Activated T-cell treated with anti-CD3 and anti-CD28 coated beads for 1 hour (primary cell): ENCODE measurements at regions not wholly inside any gene's neighbourhood (a gene's known extent, or its start where the extent isn't known, plus 50 kb on each side); places are given as distances from the start of the nearest gene placed in this dataset.
"Not testable (repeated sequence)": the region's sequence is repeated elsewhere in the genome, so short reads cannot be mapped to it uniquely, and the experiment has no call there.

ENCODE experiments used
- DNase-seq: peaks from one replicate; pipeline ENCODE4 v3.0.0-alpha.2; 2020; ENCODE audit warnings: low read depth

DNA sequence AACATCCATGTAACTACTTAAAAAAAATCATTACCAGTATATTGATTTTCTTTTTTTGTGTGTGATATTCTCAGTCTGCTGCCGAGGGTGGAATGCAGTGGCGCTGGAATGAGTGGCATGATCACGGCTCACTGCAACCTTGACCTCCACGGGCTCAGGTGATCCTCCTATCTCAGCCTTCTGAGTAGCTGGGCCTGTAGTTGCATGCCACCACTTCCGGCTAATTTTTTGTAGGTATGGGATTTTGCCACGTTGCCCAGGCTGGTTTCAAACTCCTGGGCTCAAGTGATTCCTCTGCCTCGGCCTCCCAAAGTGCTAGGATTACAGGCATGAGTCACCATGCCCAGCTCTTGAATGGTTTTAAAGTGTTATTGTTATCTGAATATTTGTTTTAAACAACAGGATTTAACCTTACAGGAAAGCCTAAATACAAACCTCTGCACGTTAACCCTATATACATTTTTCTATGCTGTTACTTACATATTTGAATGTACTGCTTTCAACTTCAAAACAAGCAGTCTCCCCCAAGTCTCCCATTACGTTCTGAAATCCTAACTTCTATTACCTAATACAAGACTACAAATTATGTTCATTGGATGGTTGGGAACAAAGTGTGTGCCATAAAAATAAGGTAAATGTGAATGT, 61.7 kb downstream of the KPNA2 start:
- DNase-seq = no peak

DNA sequence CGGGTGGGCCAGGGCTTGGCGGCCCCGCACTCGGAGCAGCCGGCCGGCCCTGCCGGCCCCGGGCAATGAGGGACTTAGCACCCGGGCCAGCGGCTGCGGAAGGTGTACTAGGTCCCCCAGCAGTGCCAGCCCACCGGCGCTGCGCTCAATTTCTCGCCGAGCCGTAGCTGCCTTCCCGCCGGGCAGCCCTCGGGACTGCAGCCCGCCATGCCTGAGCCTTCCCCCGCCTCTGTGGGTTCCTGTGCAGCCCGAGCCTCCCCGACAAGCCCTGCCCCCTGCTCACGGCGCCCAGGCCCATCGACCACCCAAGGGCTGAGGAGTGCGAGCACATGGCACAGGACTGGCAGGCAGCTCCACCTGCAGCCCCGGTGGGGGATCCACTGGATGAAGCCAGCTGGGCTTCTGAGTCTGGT, 63.8 kb downstream of the KPNA2 start:
- not testable (repeated sequence) for DNase-seq

DNA sequence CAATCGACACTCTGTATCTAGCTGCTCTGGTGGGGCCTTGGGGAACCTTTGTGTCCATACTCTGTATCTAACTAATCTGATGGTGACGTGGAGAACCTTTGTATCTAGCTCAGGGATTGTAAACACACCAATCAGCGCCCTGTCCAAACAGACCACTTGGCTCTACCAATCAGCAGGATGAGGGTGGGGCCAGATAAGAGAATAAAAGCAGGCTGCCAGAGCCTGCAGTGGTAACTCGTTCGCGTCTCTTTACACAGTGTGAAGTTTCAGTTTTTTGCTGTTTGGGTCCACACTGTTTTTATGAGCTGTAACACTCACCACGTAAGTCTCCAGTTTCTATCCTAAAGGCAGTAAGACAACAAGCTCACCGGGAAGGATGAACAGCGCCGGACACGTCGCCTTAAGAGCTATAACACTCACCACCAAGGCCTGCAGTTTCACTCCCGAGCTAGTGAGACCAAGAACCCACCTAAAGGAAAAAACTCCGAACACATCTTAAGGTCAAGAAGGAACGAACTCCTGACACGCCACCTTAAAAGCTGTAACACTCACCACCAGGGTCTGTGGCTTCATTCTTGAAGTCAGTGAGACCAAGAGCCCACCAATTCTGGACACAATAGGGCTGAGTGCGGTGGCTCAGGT, 64.6 kb downstream of the KPNA2 start:
- DNase-seq = no peak

DNA sequence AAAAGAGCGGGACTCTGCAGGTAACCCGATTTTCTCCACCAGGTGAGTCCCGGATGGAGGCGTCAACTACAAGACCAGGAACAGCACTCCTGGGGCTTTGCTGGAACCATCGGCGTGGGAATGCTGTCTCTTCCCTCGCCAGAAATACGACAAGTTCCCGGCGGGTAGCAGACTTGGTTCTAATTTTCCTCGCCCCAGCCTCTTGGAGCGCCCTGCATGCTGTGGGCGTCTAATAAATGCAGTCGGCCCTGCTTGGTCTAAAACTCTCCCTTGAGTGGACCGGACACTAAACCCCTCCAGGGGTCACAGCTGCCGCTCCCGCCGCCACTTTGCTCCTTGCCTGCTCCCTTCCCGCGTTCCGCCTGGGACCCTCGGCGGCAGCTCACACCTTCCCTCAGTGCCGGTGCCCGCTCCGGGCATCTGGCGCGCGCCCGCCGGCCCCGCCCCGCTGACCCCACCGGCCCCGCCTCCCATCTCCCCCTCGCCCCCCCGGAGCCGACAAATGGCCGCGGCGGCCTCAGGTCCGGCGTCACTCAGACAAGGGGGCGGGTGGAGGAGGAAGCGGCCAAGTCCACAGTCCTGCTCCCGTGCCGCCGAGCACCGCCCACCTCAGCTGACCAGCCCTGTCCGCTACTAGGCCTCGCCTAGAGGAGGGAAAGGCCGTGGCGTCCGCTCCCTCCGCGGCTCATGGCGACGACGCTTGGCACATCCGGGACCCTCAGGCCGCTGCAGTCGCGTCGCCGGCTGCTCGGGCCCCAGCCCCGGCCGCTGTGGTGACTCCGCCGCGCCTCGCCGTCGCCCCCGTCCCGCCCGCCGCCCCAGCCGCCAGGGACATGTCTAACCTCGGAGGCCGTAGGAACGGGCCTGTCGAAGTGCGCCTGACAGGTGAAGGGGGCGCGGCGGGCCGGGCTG, 65.8 kb downstream of the KPNA2 start:
- DNase-seq = peak; percentile 61

DNA sequence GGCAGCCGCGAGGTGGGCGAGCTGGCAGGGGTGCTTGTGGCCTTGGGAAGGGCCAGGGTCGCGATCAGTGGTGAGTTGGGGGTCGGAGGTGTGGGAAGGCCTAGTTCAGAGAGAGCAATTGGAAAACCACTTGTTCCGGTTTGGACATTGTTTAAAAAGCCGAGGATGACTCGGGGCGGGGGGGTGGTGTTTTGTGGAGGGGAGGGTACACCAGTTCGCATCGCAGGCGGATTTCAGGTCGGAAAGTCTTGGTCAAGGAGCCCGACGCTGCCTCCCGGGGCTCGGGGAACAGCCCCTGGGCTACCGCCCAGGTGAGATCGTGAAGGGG, 66.4 kb downstream of the KPNA2 start:
- DNase-seq = no peak

DNA sequence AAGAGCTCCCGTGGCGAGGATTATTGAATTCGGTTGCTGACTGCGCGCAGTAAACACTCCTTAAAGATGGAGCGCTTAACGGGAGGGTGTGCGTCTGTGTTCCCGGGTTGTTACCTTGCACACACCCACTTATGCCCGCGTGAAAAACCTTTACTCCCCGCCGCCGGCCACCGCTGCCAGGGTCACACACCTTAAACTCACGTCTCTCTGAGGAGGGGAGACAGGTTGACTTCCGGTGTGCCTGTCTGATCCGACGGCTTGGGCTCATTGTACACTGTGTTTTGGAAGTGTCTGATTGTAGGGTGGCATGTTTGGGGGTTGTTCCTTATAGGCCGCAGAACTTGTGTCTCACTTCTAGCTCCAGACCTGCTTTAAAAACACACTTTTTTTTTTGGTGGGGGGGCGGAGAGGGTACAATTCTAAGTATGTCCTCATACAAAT, 66.8 kb downstream of the KPNA2 start:
- DNase-seq = peak; percentile 7

DNA sequence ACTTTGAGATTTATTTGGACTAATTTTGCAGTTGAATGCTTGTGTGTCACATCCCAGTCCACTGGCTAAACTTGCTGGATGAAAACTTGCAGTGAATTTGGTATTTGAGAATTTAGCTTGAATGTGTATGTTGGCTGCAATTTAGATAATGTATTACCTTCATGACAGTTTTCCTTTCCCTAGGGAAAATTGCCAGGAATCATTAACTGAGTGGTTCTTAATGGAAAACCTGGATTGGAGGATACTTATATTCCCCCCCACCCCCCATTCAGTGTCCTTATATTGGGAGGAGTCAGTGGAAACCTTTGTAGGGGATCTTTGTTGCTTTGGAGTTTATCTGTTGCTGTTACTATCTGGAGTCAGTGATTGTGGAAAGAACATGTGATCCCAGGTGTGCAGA, 67.6 kb downstream of the KPNA2 start:
- no peak for DNase-seq

DNA sequence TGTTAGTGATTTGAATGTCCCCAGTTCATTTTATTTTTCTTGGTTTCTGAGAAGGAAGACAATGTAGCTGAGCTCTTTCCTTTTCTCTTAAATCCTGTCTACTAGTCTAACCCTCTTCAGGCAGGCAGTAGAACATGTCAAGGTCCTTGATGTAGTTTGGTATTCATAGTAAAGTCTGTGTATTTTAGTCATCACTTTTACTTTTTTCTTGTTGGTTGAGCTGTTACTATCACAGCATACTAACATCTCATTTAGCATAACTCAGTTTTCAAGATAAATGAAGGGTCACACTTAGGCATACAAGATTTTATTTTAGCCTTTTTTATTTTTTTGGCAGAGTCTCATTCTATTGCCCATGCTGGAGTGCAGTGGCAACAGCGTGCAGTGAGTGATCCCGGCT, 70.5 kb downstream of the KPNA2 start:
- no peak for DNase-seq

DNA sequence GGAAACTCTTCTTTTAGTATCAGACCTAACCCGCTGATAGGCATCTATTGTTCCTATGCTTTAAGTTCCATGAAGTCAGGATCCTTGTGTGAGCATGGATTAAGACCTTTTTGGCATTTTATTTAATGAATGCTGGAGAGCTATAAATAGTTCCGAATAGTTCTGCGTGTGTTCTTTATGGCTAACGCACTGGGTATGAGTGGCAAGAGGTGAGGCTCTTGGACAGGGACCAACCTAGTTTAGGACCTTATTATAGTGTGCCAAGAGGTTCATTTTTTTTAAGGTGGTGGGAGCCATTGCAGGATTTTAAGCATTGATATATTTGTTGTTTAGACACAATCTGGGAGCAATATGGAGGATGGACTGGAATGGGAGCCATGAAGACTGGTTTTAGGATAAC, 71.8 kb downstream of the KPNA2 start:
- no peak for DNase-seq

DNA sequence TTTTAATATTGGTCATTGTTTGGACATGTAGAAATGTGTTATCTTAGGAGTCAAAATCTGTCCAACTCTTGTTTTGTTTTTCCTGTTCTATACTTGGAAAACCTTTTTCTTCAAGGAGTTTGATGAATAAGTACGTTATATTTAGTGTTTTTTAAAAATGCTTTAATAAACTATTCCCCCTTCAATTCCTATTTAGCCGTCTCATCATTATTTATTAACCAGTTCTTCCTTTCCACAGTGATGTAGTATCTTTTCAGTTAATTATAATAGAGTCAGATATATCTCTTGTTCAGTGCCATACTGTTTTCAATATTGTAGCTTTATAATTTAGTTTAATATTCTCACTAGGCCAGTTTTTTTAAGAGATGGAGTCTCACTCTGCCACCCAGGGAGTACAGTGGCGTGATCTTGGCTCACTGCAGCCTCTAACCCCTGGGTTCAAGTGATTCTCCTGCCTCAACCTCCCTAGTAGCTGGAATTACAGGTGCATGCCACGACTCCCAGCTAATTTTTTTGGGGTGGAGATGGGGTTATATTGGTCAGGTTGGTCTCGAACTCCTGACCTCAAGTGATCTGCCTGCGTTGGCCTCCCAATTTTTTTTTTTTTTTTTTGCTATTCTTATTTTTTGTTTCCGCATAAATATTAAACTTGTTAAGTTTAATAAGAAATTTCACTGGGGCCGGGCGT, 72.9 kb downstream of the KPNA2 start:
- DNase-seq = no peak

DNA sequence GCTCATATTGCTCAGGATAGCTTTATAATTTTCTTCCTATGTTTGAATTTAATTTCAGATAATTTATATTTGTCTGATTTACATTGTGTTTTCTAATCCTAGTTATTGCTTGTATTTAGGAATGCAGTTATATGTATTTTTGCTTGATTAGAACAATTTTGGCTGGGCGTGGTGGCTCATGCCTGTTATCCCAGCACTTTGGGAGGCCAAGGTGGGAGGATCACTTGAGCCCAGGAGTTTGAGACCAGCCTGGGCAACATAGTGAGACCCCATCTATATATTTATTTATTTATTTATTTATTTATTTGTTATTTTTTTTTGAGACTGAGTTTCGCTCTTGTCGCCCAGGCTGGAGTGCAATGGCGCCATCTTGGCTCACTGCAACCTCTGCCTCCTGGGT, 73.9 kb downstream of the KPNA2 start:
- DNase-seq = not testable (repeated sequence)

DNA sequence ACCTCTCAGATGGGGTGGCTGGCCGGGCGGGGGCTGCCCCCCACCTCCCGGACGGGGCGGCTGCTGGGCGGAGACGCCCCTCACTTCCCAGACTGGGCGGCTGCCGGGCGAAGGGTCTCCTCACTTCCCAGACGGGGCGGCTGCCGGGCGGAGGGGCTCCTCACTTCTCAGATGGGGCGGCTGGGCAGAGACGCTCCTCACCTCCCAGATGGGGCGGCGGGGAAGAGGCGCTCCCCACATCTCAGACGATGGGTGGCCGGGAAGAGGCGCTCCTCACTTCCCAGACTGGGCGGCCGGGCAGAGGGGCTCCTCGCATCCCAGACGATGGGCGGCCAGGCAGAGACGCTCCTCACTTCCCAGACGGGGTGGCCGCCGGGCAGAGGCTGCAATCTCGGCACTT, 80.7 kb downstream of the KPNA2 start:
- not testable (repeated sequence) for DNase-seq

DNA sequence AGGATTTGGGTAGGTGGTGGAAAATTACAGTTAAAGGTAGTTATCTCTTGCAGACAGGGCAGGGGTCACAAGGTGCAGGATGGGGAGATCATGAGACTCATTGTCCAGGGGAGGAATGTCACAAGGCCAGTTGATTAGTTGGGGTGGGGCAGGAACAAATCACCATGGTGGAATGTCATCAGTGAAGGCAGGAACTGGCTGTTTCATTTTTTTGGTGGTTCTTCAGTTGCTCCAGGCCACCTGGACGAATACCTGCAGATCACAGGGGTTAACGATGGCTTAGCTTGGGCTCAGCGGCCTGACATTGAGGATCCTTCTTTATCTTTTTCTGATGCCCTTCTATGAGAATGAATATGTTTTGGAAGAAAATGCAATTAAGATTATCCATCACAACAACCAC, 87.1 kb downstream of the KPNA2 start:
- no peak for DNase-seq

DNA sequence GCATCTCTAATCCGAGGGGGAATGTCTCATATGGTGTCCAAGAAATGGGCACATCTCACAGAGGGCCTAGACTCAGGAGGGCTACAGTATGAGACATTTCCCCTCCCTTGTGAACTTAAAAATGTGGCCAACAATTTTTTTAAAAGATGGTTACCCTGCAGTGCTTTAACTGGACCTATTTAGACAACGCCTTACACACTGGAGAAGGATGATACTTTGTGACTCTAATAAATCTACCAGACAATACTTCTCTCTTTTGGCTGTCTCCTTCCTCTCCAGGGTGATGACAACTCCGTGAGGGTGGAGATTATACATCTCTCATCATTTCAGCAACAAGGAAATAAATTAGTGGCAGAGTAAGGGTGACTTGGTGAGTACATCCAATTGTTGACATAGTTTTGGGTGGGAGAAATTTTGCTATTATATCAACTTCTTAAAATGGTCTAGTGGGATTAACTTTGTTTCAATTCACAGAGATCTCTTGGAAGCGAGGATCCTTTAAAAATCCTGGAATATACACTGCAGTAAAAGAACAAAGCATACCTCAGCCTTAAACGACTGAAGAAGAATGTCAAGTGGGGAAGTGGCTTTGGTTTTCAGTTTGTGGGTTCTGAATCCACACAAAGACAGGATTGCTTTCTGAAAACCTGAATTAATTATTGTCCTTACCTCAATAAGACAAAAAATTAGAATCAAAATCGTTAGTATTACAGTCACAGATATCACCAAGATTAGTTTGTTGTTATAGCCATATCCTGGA, 89.8 kb downstream of the KPNA2 start:
- DNase-seq = no peak

DNA sequence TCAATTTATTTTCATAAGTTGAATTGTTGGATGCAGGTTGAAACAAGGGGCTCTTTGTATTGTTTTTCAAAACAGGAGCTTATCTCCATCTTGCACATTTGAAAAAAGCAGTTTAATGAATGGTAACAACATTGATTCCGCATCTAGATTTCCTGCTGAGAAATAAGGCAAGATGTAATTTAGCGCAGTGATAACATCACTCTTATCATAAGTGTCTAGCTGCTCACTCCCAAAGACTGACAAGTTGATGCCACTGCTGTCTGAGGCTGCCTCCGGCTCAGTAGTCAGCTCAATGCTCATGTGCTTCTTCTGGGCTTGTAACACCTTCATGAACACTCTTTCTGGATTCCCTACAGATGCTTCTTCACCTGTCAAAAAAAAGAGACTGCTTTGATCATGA, 92.4 kb downstream of the KPNA2 start:
- no peak for DNase-seq

DNA sequence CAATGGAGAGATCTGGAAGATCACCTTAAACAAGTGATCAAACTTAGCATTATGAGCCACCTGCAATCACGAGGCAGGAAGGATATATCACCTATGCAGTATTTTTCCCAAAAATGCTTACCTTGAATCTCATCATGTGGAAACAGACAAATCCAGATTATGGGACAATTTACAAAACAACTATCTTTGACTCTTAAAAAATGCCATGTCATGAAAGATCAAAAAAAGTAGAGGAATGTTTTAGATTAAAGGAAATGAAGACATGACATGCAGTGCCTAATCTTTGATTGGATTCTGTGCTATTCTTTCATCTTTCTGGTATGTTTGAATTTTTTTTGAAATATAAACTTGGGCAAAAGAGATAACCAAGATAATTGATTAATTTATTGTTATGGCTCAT, 95.9 kb downstream of the KPNA2 start:
- DNase-seq = no peak

DNA sequence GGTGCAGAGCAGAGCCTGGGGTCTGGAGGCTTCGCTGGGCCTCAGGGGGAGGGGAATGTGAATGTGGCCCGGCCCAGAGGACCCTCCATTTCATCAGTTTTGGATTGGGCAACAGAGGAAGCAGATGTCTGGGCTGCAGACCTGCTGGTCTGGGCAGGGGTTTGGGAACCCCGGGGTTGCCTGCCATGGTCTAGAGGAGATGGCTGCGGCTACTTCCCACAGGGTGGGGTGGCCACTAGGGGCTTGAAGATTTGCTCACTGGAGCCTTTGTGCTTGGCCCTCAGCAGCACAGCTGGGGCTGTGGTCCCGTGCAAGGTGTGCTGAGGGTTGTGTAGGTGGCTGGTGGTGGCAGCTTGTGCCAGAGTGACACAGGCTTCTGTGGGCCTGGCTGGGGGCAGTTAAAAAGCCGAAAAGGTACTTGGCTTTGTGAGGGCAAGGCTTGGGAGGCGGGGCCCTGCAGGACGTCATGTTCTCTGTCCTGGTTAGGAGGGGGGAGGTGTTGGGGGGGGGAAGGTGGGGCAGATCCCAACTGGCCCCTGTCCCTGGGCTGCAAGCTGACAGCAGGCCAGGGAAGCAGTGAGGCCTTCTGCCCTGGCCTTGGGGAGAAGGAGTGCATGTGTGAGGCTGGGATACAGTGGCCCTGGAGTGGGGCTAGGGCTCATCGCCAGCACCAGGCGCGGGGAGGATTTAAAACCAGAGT, 98.0 kb downstream of the KPNA2 start:
- no peak for DNase-seq

DNA sequence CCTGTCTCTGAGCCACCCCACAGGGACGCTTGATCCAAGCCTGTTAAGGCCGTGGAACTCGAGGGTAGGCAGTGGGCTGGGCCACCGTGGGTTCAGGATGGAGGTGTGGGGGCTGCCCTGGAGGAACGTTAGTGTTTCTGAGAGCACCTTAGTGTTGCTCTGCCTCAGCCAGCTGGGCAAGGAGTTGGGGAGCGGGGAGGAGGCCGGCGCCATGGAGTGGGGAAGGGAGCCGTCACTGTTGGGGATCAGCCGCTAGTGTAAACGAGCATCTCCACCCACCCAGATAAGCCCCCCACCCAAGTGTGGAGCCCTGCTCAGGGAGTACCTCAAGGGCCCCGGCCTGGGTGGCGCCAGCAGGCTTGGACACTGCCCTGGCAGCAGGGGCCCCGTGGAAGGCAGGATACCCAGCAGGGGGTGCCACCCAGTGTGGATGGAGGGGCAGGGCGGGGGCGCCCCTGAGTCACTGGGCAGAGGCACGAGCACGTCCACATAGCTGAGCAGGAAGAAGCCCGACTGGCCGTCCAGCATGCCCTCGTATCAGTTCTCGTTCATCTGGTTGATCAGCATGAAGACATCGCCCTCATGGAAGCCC, 98.6 kb downstream of the KPNA2 start:
- no peak for DNase-seq

DNA sequence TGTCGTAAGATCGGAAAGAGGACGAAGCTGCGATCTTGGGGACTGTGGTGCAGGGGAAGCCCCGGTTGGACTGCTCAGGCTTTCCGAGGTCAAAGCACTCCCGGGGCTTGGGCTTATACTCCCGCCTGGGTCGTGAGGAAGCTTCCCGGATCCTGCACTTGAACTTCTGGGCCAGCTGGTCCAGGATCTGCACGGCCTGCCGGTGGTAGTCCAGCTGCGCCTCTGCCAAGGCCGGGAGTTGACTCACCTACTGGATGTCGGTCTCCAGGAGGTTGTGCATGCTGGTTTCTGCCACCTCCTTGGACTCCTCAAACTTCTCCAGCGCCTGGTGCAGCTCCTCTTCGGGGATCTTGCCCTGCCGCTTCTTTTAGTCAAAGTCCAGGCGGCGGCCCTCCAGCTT, 99.2 kb downstream of the KPNA2 start:
- no peak for DNase-seq

DNA sequence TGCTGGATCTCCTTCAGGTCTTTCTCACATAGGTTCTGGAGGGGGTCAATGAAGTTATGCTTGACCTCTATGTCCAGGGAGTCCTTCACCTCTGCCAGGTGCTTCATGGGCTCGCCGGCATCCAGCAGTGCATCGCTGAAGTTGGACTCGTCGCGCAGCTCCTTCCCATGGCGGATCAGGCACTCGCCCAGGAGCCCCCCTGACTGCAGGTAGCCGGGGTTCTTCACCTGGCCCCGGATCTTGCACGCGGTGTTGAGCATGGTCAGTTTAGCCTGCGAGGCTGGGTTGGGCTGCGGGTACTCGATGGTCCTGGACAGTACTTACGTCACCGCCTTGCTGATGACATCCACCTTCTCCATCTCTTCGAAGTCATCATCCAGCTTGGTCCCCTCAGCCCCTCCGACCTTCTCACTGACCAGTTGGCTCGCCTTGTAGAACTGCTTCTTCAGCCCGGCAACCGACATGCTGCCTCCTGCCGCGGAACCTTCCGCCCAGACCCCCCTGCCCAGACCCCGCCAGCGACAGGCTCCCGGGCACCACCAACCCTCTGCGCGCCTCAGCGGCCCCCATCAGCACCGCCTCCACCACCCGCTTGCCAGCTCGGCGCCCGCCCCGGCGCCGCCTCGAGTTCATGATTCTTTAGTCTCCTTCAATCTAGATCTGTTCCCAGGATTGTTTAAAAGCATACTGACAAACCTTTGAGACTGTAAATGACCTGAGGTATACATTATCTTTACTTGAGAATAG, 99.8 kb downstream of the KPNA2 start:
- DNase-seq = no peak
